OCI-LY1 (cell line): ENCODE measurements at regions not wholly inside any gene's neighbourhood (a gene's known extent, or its start where the extent isn't known, plus 50 kb on each side); places are given as distances from the start of the nearest gene placed in this dataset.

Experiments
- H2AFZ ChIP-seq: fragments of 200-600 bp; sonication (generic), shearing (Covaris generic); 2 replicates; pipeline ENCODE4 v1.6.0; 2014; ENCODE audit warnings: antibody characterized with exemption, mild to moderate bottlenecking, low read length
- H3F3A ChIP-seq: fragments of 200-600 bp; sonication (generic), shearing (Covaris generic); 2 replicates; pipeline ENCODE4 v1.6.0; 2014; ENCODE audit warnings: mild to moderate bottlenecking, antibody characterized with exemption, low read length, moderate library complexity; ENCODE audit not compliant: insufficient read depth
- H3K27ac ChIP-seq: fragments of 200-600 bp; sonication (generic); 2 replicates; pipeline ENCODE4 v1.5.1; 2014; ENCODE audit warnings: low read length, mixed run types, mild to moderate bottlenecking, low read depth; ENCODE audit not compliant: poor library complexity, severe bottlenecking
- H3K27me3 ChIP-seq: fragments of 200-600 bp; sonication (generic); 2 replicates; pipeline ENCODE4 v1.6.0; 2014; ENCODE audit warnings: antibody characterized with exemption, mild to moderate bottlenecking, low read length, moderate library complexity; ENCODE audit not compliant: insufficient read depth
- H3K36me3 ChIP-seq: fragments of 200-600 bp; sonication (generic); 2 replicates; pipeline ENCODE4 v1.6.1; 2014; ENCODE audit warnings: mild to moderate bottlenecking, antibody characterized with exemption, low read length, moderate library complexity, mixed read lengths; ENCODE audit not compliant: insufficient read depth
- H3K4me1 ChIP-seq: fragments of 200-600 bp; sonication (generic); 2 replicates; pipeline ENCODE4 v1.5.1; 2014; ENCODE audit warnings: mild to moderate bottlenecking, low read length, moderate library complexity; ENCODE audit not compliant: insufficient read depth, severe bottlenecking
- H3K4me2 ChIP-seq: fragments of 200-600 bp; sonication (generic), shearing (Covaris generic); 2 replicates; pipeline ENCODE4 v1.6.1; 2014; ENCODE audit warnings: low read length
- H3K4me3 ChIP-seq: fragments of 200-600 bp; sonication (generic); 2 replicates; pipeline ENCODE4 v1.5.1; 2014; ENCODE audit warnings: low read length, low read depth, mild to moderate bottlenecking, mixed read lengths; ENCODE audit not compliant: poor library complexity, severe bottlenecking
- H3K79me2 ChIP-seq: fragments of 200-600 bp; shearing (Covaris generic); 2 replicates; pipeline ENCODE4 v1.6.1; 2016; ENCODE audit warnings: mixed run types, low read length, mixed read lengths; ENCODE audit not compliant: insufficient read depth
- H3K9ac ChIP-seq: fragments of 200-600 bp; sonication (generic), shearing (Covaris generic); 2 replicates; pipeline ENCODE4 v1.6.1; 2014; ENCODE audit warnings: mild to moderate bottlenecking, low read length, mixed read lengths
- H3K9me2 ChIP-seq: fragments of 200-600 bp; sonication (generic), shearing (Covaris generic); 2 replicates; pipeline ENCODE4 v1.6.1; 2014; ENCODE audit warnings: low read depth, mild to moderate bottlenecking, low read length, mixed read lengths
- H3K9me3 ChIP-seq: fragments of 200-600 bp; shearing (Covaris generic); 2 replicates; pipeline ENCODE4 v1.6.1; 2014; ENCODE audit warnings: low read length, mixed read lengths
- H4K20me1 ChIP-seq: fragments of 200-600 bp; sonication (generic), shearing (Covaris generic); 2 replicates; pipeline ENCODE4 v1.6.0; 2016; ENCODE audit warnings: mild to moderate bottlenecking, low read length; ENCODE audit not compliant: insufficient read depth
- EZH2 ChIP-seq: fragments of 200-600 bp; sonication (generic), shearing (Covaris generic); IDR thresholded peaks from 2 replicates; pipeline ENCODE4 v1.8.0; 2017; ENCODE audit warnings: borderline replicate concordance, mixed run types, mild to moderate bottlenecking, antibody characterized with exemption, low read length, moderate library complexity, mixed read lengths
- TF ChIP-seq, protein P1 (sequence below): fragments of 200-600 bp; sonication (generic), shearing (Covaris generic); IDR thresholded peaks from 2 replicates; pipeline ENCODE4 v1.5.1; 2017; ENCODE audit warnings: mild to moderate bottlenecking, antibody characterized with exemption, low read length, moderate library complexity, mixed read lengths

DNA sequence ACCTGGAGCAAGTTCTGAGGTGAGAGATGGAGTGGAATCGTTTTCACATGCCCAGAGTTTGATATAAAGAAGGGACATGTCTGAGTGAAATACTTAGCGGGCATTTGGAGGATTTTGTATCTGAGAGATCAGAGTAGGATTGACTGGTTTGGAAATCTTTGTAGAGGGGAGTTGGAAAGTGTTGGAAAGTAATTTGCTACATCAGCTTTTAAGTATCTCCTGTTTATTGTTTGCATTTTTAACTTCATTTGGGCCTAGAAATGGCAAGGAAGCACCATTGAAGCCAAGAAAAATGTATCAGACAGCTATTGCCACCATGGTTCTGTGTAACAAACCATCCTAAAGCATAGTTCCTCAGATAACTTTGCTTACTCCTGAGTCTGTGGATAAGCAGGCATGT lies 1015.1 kb upstream of the EEF2KMT start:
- H3K79me2 ChIP-seq: no peaks in the 10 kb centered on the region
- no peaks in the 10 kb centered on the region for H3K9me3 ChIP-seq
- no peaks in the 10 kb centered on the region for H3K9me2 ChIP-seq
- no peak overlapping the region for H3K4me2 ChIP-seq
- H3K27ac ChIP-seq: no peak overlapping the region
- TF ChIP-seq EZH2: no peak
- TF ChIP-seq, protein P1, sequence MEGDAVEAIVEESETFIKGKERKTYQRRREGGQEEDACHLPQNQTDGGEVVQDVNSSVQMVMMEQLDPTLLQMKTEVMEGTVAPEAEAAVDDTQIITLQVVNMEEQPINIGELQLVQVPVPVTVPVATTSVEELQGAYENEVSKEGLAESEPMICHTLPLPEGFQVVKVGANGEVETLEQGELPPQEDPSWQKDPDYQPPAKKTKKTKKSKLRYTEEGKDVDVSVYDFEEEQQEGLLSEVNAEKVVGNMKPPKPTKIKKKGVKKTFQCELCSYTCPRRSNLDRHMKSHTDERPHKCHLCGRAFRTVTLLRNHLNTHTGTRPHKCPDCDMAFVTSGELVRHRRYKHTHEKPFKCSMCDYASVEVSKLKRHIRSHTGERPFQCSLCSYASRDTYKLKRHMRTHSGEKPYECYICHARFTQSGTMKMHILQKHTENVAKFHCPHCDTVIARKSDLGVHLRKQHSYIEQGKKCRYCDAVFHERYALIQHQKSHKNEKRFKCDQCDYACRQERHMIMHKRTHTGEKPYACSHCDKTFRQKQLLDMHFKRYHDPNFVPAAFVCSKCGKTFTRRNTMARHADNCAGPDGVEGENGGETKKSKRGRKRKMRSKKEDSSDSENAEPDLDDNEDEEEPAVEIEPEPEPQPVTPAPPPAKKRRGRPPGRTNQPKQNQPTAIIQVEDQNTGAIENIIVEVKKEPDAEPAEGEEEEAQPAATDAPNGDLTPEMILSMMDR: no peak
- no peak overlapping the region for H2AFZ ChIP-seq
- no peak overlapping the region for H3K4me3 ChIP-seq
- no peak overlapping the region for H3K9ac ChIP-seq
- no peaks in the 10 kb centered on the region for H3K36me3 ChIP-seq
- H3K4me1 ChIP-seq: no peaks in the 10 kb centered on the region
- no peaks in the 10 kb centered on the region for H4K20me1 ChIP-seq
- H3F3A ChIP-seq: no peaks in the 10 kb centered on the region
- H3K27me3 ChIP-seq: no peaks in the 10 kb centered on the region

DNA sequence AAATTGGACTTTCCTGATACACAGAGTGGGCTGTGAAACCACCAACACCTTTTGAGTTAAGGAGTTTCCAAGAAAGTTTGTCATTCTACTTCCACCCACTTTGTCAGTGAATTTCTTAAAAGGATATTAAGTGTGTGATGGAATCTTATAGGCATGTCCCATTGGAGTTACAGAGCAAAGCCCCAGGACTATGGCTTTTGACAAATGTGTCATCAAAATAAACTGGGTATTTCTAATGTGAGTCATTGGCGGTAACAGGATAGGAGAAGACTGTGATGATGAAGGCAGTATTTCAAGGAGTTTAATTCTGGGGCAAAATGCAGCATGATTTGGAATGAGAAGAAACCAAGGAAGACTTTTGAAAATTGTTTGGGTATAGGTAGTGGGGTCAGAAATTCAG lies 1013.8 kb upstream of the EEF2KMT start:
- H4K20me1 ChIP-seq: no peaks in the 10 kb centered on the region
- H3K4me1 ChIP-seq: no peaks in the 10 kb centered on the region
- H3K79me2 ChIP-seq: no peaks in the 10 kb centered on the region
- no peaks in the 10 kb centered on the region for H3K27me3 ChIP-seq
- H3K27ac ChIP-seq: no peak overlapping the region
- TF ChIP-seq EZH2: no peak
- H3K36me3 ChIP-seq: no peaks in the 10 kb centered on the region
- no peak overlapping the region for H3K4me2 ChIP-seq
- H2AFZ ChIP-seq: no peak overlapping the region
- H3K9me2 ChIP-seq: no peaks in the 10 kb centered on the region
- H3F3A ChIP-seq: no peaks in the 10 kb centered on the region
- no peaks in the 10 kb centered on the region for H3K9me3 ChIP-seq
- no peak overlapping the region for H3K4me3 ChIP-seq
- H3K9ac ChIP-seq: no peak overlapping the region

DNA sequence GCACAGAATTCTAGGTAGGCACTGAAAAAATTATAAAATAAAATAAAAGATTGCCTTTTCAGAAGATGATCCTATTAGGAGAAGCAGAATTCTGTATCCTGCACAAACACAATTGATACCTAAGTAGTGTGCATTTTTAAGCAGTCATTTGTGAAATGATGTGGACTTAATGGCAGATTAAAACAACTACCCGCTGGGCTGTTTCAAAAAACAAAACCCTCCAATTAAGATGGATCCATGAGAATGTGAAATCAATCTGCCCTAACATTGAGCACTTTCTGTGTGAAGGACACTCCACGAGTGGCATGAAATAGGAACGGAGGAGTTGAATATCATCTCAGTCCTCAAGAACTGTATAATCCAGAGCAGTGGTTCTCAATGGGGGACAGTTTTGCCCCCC lies 1012.8 kb upstream of the EEF2KMT start:
- no peaks in the 10 kb centered on the region for H3K9me2 ChIP-seq
- H3K4me3 ChIP-seq: no peak overlapping the region
- no peaks in the 10 kb centered on the region for H3F3A ChIP-seq
- TF ChIP-seq, protein P1: no peak
- TF ChIP-seq EZH2: no peak
- no peaks in the 10 kb centered on the region for H3K27me3 ChIP-seq
- no peaks in the 10 kb centered on the region for H3K9me3 ChIP-seq
- H2AFZ ChIP-seq: no peak overlapping the region
- no peak overlapping the region for H3K4me2 ChIP-seq
- no peaks in the 10 kb centered on the region for H3K79me2 ChIP-seq
- no peaks in the 10 kb centered on the region for H3K4me1 ChIP-seq
- H3K27ac ChIP-seq: no peak overlapping the region
- H3K36me3 ChIP-seq: no peaks in the 10 kb centered on the region
- H3K9ac ChIP-seq: no peak overlapping the region
- H4K20me1 ChIP-seq: no peaks in the 10 kb centered on the region

DNA sequence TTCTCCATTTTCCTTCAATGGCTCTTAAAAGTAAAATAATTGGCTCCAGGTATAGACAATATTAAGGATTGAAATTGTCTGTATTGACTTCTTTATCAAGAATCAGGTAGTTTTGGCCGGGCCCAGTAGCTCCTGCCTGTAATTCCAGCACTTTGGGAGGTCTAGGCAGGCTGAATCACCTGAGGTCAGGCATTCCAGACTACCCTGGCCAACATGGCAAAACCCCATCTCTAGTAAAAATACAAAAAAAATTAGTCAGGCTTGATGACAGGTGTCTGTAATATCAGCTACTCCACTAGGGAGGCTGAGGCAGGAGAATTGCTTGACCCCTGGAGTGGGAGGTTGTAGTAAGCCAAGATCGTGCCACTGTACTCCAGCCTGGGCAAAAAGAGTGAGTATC lies 1008.5 kb upstream of the EEF2KMT start:
- Histone ChIP-seq H3K36me3 (no peaks in the 10 kb centered on the region), H3K9ac (no peak overlapping the region), H2AFZ (no peak overlapping the region), H3K9me3 (no peaks in the 10 kb centered on the region), H3K27ac (no peak overlapping the region), H3K4me1 (no peaks in the 10 kb centered on the region), H3K27me3 (no peaks in the 10 kb centered on the region), H3K4me3 (no peak overlapping the region), H3F3A (no peaks in the 10 kb centered on the region), H4K20me1 (no peaks in the 10 kb centered on the region), H3K79me2 (no peaks in the 10 kb centered on the region), H3K9me2 (no peaks in the 10 kb centered on the region), H3K4me2 (no peak overlapping the region)
- TF ChIP-seq EZH2: no peak
- TF ChIP-seq, protein P1: no peak
